IPS-11a (cell line): ENCODE measurements at regions not wholly inside any gene's neighbourhood (a gene's known extent, or its start where the extent isn't known, plus 50 kb on each side); places are given as distances from the start of the nearest gene placed in this dataset.
"Not testable (repeated sequence)": the region's sequence is repeated elsewhere in the genome, so short reads cannot be mapped to it uniquely, and the experiment has no call there.

Experiments used
- H3K4me3 ChIP-seq: one replicate; pipeline ENCODE4 v1.5.1; 2013; ENCODE audit warnings: low read depth, low read length, control low read depth

DNA sequence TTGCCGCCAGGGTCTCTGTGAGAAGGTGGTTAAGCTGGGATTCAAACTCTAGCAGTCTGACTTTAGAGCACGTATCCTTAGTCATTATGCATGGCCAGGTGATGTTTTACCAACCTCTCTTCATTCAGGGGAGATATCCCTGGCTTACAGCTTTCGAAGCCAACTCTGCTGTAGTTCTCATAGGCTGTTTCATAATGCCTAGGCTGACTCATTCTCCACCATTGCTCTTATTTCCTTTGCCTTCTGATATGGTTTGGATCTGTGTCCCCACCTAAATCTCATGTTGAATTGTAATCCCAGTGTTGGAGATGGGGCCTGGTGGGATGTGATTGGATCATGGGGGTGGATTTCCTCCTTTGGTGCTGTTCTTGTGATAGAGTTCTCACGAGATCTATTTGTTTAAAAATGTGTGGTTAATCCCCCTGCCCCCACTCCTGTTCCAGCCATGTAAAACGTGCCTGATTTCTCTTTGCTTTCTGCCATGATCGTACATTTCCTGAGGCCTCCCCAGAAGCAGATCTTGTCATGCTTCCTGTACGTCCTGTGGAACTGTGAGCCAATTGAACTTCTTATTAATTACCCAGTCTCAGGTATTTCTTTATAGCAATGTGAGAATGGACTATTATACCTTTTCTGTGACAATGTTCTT, 94.6 kb upstream of the MAN1A1 start:
- no peak overlapping the region for H3K4me3 ChIP-seq

DNA sequence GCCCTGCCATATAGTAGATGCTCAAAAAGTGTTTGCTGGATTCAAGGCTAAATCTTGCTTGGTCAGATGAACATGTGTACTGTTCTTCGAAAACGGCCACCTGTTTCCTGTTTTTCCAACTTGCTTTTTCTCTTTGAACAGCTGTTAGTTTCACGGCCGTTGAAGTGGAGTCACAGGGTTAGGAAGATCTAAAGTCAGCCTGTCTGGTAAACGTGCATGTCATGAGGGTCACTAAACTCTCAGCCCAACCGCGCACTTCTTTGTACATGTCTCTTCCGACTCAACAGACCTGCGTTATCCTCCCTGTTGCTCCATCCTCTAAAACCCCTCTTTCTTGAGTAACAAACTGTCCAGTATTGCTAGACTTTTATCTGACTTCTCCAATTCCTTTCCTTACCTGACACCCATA, 93.2 kb upstream of the MAN1A1 start:
- no peak overlapping the region for H3K4me3 ChIP-seq

DNA sequence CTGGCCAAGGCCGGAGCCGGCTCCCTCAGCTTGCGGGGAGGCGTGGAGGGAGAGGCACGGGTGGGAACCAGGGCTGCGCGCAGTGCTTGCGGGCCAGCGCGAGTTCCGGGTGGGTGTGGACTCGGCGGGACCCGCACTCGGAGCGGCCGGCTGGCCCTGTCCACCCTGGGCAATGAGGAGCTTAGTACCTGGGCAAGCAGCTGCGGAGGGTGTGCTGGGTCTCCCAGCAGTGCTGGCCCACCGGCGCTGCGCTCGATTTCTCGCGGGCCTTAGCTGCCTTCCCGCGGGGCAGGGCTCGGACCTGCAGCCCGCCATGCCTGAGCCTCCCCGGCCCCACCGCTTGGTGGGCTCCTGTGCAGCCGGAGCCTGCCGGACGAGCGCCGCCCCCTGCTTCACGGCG, 91.4 kb upstream of the MAN1A1 start:
- no peak overlapping the region for H3K4me3 ChIP-seq

DNA sequence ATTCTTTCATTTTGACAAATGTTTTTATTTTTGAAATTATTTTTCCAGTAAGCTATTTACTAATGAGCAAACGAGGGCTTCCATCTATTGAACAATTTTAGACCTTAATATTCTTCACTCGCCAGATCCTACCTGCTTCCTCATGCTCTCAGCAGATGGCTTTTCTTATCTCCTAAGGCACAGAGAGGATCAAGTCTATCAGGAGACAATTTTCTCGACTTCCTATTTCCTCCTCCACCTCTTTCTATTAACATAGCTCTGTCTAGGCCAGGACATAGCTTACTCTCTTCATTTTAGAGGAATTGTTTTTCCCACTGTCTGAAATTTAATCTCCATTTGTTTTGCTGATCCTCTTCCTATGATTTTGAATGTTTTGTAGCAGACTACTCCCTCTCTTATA, 87.0 kb upstream of the MAN1A1 start:
- no peak overlapping the region for H3K4me3 ChIP-seq

DNA sequence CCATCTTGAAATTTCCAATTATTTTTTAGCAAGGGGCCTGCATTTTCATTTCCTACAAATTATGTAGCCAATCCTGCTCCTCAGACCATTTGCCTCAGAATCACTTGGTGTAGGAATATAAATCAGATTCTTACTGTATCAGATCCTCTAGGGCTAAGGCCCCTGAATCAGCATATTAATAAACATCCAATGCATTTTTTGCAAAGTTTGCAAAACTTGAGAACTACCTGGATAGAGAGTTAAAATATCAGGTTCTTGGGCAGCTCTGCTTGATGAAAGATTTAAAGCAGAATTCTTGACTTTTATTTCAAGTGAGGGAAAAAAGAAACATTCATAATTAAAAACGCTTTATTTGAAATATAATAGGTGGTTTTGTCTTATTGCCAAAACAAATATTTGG, 82.2 kb upstream of the MAN1A1 start:
- no peak overlapping the region for H3K4me3 ChIP-seq

DNA sequence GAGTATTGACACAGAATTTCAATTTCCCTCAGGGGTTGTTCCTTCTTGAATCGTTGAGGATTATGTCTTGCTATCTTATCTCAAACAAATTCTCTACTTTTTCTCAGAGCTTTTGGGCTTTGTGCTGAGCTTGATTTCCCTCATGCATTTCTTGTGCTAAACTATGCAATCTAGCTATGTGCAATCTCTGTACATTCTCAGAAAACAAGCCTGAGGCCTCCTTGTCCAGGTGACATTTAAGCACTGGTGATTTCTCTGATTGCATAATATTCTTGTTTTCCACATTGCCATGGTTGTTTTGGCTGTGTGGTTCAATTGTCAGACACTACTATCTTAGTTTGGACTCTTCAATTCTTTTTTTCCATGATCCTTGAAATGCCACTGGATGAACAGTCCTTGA, 81.2 kb upstream of the MAN1A1 start:
- no peak overlapping the region for H3K4me3 ChIP-seq

DNA sequence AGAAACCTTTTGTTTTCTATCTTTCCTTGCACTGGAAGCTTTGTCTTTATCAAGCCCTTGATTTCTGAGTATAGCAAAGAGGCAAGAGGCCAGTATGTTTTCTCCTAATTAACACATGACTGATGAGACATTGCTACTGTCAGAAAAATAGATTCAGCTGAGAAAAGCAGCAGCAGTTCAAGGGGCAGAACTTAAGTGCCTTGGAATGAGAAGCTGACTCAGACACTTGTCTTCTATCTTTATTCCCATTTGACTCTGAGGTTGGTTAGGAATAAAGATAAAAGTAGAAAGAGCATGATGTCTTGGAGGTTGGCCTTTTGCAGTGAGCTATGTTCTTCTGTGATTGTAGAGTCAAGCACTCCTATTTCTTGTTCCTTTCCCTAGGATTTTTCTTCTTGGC, 79.1 kb upstream of the MAN1A1 start:
- H3K4me3 ChIP-seq, result no peak overlapping the region

DNA sequence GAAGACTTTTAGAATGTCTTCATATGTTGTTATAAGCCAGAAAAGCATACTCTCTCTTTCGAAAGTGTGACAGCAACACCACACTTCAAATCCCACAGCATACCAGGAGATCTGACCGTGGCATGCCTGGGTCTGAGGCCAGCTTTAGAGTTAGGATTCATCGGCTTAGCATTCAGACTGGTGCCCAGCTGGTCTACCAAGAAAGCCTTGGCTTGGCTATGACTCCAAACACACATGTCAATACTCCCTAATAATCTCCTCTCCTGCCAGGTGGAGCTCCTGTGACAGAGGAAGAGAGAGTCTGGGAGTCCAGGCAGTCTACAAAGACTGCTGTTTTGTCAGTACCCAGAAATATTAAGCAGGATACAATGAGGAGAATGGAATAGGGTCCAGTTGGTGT, 77.1 kb upstream of the MAN1A1 start:
- no peak overlapping the region for H3K4me3 ChIP-seq

DNA sequence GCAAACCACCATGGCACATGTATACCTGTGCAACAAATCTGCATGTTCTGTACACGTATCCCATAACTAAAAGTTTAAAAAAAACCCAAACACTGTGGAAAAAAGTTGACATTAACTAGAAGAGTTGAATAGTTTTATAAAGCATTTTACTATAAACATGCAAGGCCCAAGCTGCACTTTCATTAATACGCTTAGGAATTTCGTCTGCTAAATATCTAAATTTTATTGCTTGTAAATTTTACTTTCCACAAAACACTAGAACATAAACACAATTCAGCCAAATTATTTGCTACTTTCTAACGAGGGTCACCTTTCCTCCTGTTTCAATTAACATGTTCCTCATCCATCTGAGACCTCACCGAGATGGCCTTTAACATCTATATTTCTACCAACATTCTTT, 74.4 kb upstream of the MAN1A1 start:
- no peak overlapping the region for H3K4me3 ChIP-seq

DNA sequence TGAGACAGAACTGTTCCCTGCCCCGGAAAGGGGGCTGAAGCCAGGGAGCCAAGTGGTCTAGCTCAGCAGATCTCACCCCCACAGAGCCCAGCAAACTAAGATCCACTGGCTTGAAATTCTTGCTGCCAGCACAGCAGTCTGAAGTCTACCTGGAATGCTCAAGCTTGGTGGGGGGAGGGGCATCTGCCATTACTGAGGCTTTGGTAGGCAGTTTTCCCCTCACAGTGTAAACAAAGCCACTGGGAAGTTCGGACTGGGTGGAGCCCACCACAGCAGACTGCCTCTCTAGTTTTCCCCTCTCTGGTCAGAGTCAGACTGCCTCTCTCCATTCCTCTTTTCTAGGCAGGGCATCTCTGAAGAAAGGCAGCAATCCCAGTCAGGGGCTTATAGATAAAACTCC, 68.5 kb upstream of the MAN1A1 start:
- not testable (repeated sequence) for H3K4me3 ChIP-seq

DNA sequence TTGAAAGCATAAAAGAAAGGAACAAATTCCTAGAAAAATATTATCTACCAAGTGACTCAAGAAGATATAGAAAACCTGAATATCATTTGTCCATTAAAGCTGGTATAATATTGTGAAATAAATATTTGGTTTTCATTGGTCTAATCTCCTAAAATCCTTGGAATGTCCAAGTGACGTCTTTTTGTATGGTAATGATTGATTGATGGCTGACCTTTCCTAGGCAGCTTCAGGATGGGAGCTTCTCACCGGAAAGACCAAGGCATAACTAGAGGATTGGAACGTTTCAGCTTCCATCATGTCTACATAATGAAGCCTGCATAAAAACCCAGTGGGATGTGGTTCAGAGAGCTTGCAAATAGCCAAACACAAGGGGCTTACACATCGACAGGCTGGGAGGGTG, 57.6 kb upstream of the MAN1A1 start:
- no peak overlapping the region for H3K4me3 ChIP-seq

DNA sequence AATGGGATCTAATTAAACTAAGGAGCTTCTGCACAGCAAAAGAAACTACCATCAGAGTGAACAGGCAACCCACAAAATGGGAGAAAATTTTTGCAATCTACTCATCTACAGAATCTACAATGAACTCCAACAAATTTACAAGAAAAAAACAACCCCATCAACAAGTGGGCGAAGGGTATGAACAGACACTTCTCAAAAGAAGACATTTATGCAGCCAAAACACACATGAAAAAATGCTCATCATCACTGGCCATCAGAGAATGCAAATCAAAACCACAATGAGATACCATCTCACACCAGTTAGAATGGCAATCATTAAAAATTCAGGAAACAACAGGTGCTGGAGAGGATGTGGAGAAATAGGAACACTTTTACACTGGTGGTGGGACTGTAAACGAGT, 55.6 kb upstream of the MAN1A1 start:
- not testable (repeated sequence) for H3K4me3 ChIP-seq
